A673 (cell line): ENCODE measurements at regions not wholly inside any gene's neighbourhood (a gene's known extent, or its start where the extent isn't known, plus 50 kb on each side); places are given as distances from the start of the nearest gene placed in this dataset.

Experiments used
- CTCF ChIP-seq: fragments of 300-800, 200-600 bp; sonication (generic); conservative IDR thresholded peaks from 2 replicates; pipeline ENCODE4 v1.5.1; 2017; ENCODE audit warnings: low read depth, mild to moderate bottlenecking, antibody characterized with exemption, low read length, moderate library complexity, mixed read lengths
- EZH2 ChIP-seq: fragments of 200-600 bp; sonication (generic); IDR thresholded peaks from 2 replicates; pipeline ENCODE4 v1.6.1; 2017; ENCODE audit warnings: borderline replicate concordance, low read depth, mild to moderate bottlenecking, mixed read lengths, antibody characterized with exemption, low read length; ENCODE audit not compliant: poor library complexity, severe bottlenecking

GRCh38 chr6:147128056-147128455 is 76.2 kb upstream of the STXBP5 start:
- TF ChIP-seq CTCF (no peak), EZH2 (no peak)
